ENCODE measurements at regions not wholly inside any gene's neighbourhood (a gene's known extent, or its start where the extent isn't known, plus 50 kb on each side); places are given as distances from the start of the nearest gene placed in this dataset.

- TF ChIP-seq ZFP69B (tag by site-specific recombination; IDR thresholded peaks at IDR 0.05) (peak; percentile 12; the same call in 1 of the 2 replicates), ZNF146 (tag by site-specific recombination; IDR thresholded peaks at IDR 0.05) (0 out of 2 replicates have a peak, but pooled peaks have one; percentile 19), ZNF366 (tag by site-specific recombination; conservative IDR thresholded peaks at IDR 0.05) (peak; percentile 64), HOXD13 (CRISPR knock-in tag; IDR thresholded peaks at IDR 0.05; ENCODE audit: borderline replicate concordance) (peak; percentile 88), ZNF843 (tag by site-specific recombination; IDR thresholded peaks at IDR 0.05) (peak; percentile 81; the same call in 1 of the 2 replicates)
Measured at GRCh38 chr21:35578347-35578782, 482.0 kb downstream of the SETD4 start (continued).

- Histone ChIP-seq H3K36me3 (ENCODE audit: control insufficient read depth in 2 of 2, insufficient read depth in 1 of 2, low read length in 2 of 2) (no peaks in the 10 kb centered on the region), H3K27ac (ENCODE audit: extremely low read depth, low read depth, low read length) (no peak overlapping the region), H3K9me3 (ENCODE audit: control insufficient read depth, insufficient read depth, low read depth, low read length) (no peaks in the 10 kb centered on the region), H3K4me3 (ENCODE audit: low read depth, low read length) (no peak overlapping the region), H3K4me1 (ENCODE audit: control insufficient read depth, insufficient read depth, low read length) (peaks cover 9% of the 10 kb centered on the region)
- POLR2A ChIA-PET, result interaction anchor here (0.9 kb wide), 1 partner anchor 9 kb away, joined by 3 read pairs; no protein-coding TSS in a partner anchor
- CTCF ChIA-PET, result interaction anchor here (0.7 kb wide), 1 partner anchor 30 kb away, joined by 3 read pairs; no protein-coding TSS in a partner anchor
- peak; percentile 29; the same call in 1 of the 2 replicates for TF ChIP-seq ZNF2 (tag by site-specific recombination; IDR thresholded peaks at IDR 0.05)
- no peak for TF ChIP-seq ZBTB49 (tag by site-specific recombination; IDR thresholded peaks at IDR 0.05; ENCODE audit: low read depth)
- TF ChIP-seq ZNF843 (tag by site-specific recombination; IDR thresholded peaks at IDR 0.05), result no peak
- peak; percentile 96 for TF ChIP-seq SP7 (tag by site-specific recombination; IDR thresholded peaks at IDR 0.05)
- TF ChIP-seq BCL11B (tag by site-specific recombination; IDR thresholded peaks at IDR 0.05; ENCODE audit: low read depth), result no peak
- TF ChIP-seq ZNF146 (tag by site-specific recombination; IDR thresholded peaks at IDR 0.05), result no peak
- peak; percentile 32; the same call in 1 of the 2 replicates for TF ChIP-seq BCL11A (tag by site-specific recombination; IDR thresholded peaks at IDR 0.05; ENCODE audit: low read depth)
- no peak for TF ChIP-seq ZNF221 (tag by site-specific recombination; IDR thresholded peaks at IDR 0.05; ENCODE audit: borderline replicate concordance)
- no peak for TF ChIP-seq GLI4 (tag by site-specific recombination; IDR thresholded peaks at IDR 0.05)
- TF ChIP-seq ZBTB21 (tag by site-specific recombination; IDR thresholded peaks at IDR 0.05), result peak; percentile 88
- TF ChIP-seq ZNF391 (tag by site-specific recombination; IDR thresholded peaks at IDR 0.05; ENCODE audit: borderline replicate concordance, low read depth), result no peak
- peak; percentile 34; the same call in 1 of the 2 replicates for TF ChIP-seq GLIS1 (tag by site-specific recombination; IDR thresholded peaks at IDR 0.05)
- no peak for TF ChIP-seq ZNF792 (tag by site-specific recombination; IDR thresholded peaks at IDR 0.05)
- peak; percentile 83; the same call in 1 of the 2 replicates for TF ChIP-seq ZNF394 (tag by site-specific recombination; IDR thresholded peaks at IDR 0.05; ENCODE audit: borderline replicate concordance)
- no peak for TF ChIP-seq ZNF449 (tag by site-specific recombination; IDR thresholded peaks at IDR 0.05)
- TF ChIP-seq ZFP3 (tag by site-specific recombination; IDR thresholded peaks at IDR 0.05; ENCODE audit: low read depth), result no peak
- TF ChIP-seq PRDM10 (tag by site-specific recombination; IDR thresholded peaks at IDR 0.05), result peak; percentile 52
- no peak for TF ChIP-seq ZNF624 (tag by site-specific recombination; IDR thresholded peaks at IDR 0.05)
- TF ChIP-seq FEZF1 (tag by site-specific recombination; IDR thresholded peaks at IDR 0.05), result no peak
- peak; percentile 95 for TF ChIP-seq ZNF10 (tag by site-specific recombination; IDR thresholded peaks at IDR 0.05)
- no peak for TF ChIP-seq ZNF585B (tag by site-specific recombination; IDR thresholded peaks at IDR 0.05)
- peak; percentile 49; the same call in 1 of the 2 replicates for TF ChIP-seq KLF17 (tag by site-specific recombination; IDR thresholded peaks at IDR 0.05)
- TF ChIP-seq ZFP37 (tag by site-specific recombination; IDR thresholded peaks at IDR 0.05), result no peak
- peak; percentile 67 for TF ChIP-seq KLF8 (tag by site-specific recombination; IDR thresholded peaks at IDR 0.05)
- TF ChIP-seq ZNF561 (tag by site-specific recombination; IDR thresholded peaks at IDR 0.05; ENCODE audit: borderline replicate concordance), result no peak
- TF ChIP-seq YY1 (tag by site-specific recombination; IDR thresholded peaks at IDR 0.05), result no peak
Measured at GRCh38 chr21:35575280-35575915, 484.9 kb downstream of the SETD4 start.

All from HEK293 (cell line).